Smooth muscle cell (in vitro differentiated cells): ENCODE measurements at regions not wholly inside any gene's neighbourhood (a gene's known extent, or its start where the extent isn't known, plus 50 kb on each side); places are given as distances from the start of the nearest gene placed in this dataset.

ENCODE experiments used
- DNase-seq: peaks from one replicate; lab custom pipeline; 2025; ENCODE audit not compliant: unreplicated experiment; lab: John Stamatoyannopoulos, UW
- H2AFZ ChIP-seq: fragments of 200-600 bp; sonication (generic); 2 replicates; pipeline ENCODE4 v1.6.0; 2016; ENCODE audit warnings: antibody characterized with exemption, low read depth, mild to moderate bottlenecking
- H3F3A ChIP-seq: fragments of 200-600 bp; sonication (generic); 2 replicates; pipeline ENCODE4 v1.6.0; 2017; ENCODE audit warnings: antibody characterized with exemption, low read depth
- H3K27ac ChIP-seq: fragments of 200-600 bp; sonication (generic); 2 replicates; pipeline ENCODE4 v1.5.1; 2016; ENCODE audit warnings: low read depth, mild to moderate bottlenecking
- H3K27me3 ChIP-seq: fragments of 200-600 bp; sonication (generic); 2 replicates; pipeline ENCODE4 v1.6.1; 2016; ENCODE audit warnings: low read depth, mild to moderate bottlenecking
- H3K36me3 ChIP-seq: fragments of 200-600 bp; sonication (generic); 2 replicates; pipeline ENCODE4 v1.5.1; 2016; ENCODE audit warnings: low read depth
- H3K4me1 ChIP-seq: fragments of 200-600 bp; sonication (generic); 2 replicates; pipeline ENCODE4 v1.5.1; 2016; ENCODE audit warnings: low read depth
- H3K4me2 ChIP-seq: fragments of 200-600 bp; sonication (generic); 2 replicates; pipeline ENCODE4 v1.6.0; 2016; ENCODE audit warnings: mild to moderate bottlenecking
- H3K4me3 ChIP-seq: fragments of 200-600 bp; sonication (generic); 2 replicates; pipeline ENCODE4 v1.5.1; 2016; ENCODE audit warnings: mild to moderate bottlenecking
- H3K79me2 ChIP-seq: fragments of 200-600 bp; sonication (generic); 2 replicates; pipeline ENCODE4 v1.6.0; 2016; ENCODE audit warnings: low read depth, mild to moderate bottlenecking
- H3K9ac ChIP-seq: fragments of 200-600 bp; sonication (generic); 2 replicates; pipeline ENCODE4 v1.6.0; 2016; ENCODE audit warnings: low read depth
- H3K9me3 ChIP-seq: fragments of 200-600 bp; sonication (generic); replicated peaks from 2 replicates; pipeline ENCODE4 v1.5.1; 2016; ENCODE audit warnings: low read depth
- H4K20me1 ChIP-seq: fragments of 200-600 bp; sonication (generic); 2 replicates; pipeline ENCODE4 v1.6.0; 2016; ENCODE audit warnings: low read depth
- CTCF ChIP-seq: fragments of 200-600 bp; sonication (generic); IDR thresholded peaks from 2 replicates; pipeline ENCODE4 v1.5.1; 2017; ENCODE audit warnings: borderline replicate concordance, mild to moderate bottlenecking, antibody characterized with exemption; ENCODE audit not compliant: insufficient read depth, poor library complexity, severe bottlenecking
- WGBS: methylation state at CpG from one replicate; pipeline ENCODE4 v1.1.7; 2016; ENCODE audit warnings: low lambda C conversion rate; 5-methylcytosine and 5-hydroxymethylcytosine counted together

GRCh38 chr5:120150770-120151169 lies 313.3 kb upstream of the PRR16 start:
- no peak overlapping the region for H3K4me3 ChIP-seq
- no peaks in the 10 kb centered on the region for H4K20me1 ChIP-seq
- H3K27ac ChIP-seq: peak overlapping the region; percentile 95
- WGBS: 70% methylated on average over 2 of the region's 2 CpGs
- no peaks in the 10 kb centered on the region for H3F3A ChIP-seq
- DNase-seq: no peak
- no peak overlapping the region for H3K9ac ChIP-seq
- no peaks in the 10 kb centered on the region for H3K36me3 ChIP-seq
- H3K4me2 ChIP-seq: no peak overlapping the region
- peak overlapping the region; percentile 56 for H2AFZ ChIP-seq
- TF ChIP-seq CTCF: no peak
- no peaks in the 10 kb centered on the region for H3K27me3 ChIP-seq
- H3K79me2 ChIP-seq: no peaks in the 10 kb centered on the region
- H3K9me3 ChIP-seq: no peaks in the 10 kb centered on the region
- H3K4me1 ChIP-seq: no peaks in the 10 kb centered on the region

GRCh38 chr5:120151181-120151580 lies 312.9 kb upstream of the PRR16 start:
- Histone ChIP-seq H3K27ac (peak overlapping the region; percentile 95), H3K4me3 (no peak overlapping the region), H3K9me3 (no peaks in the 10 kb centered on the region), H3K9ac (no peak overlapping the region), H3K36me3 (no peaks in the 10 kb centered on the region), H3K79me2 (no peaks in the 10 kb centered on the region), H3F3A (no peaks in the 10 kb centered on the region), H3K4me1 (no peaks in the 10 kb centered on the region), H3K4me2 (no peak overlapping the region), H2AFZ (peak overlapping the region; percentile 56), H3K27me3 (no peaks in the 10 kb centered on the region), H4K20me1 (no peaks in the 10 kb centered on the region)
- no peak for DNase-seq
- WGBS: 88% methylated on average over 1 of the region's 1 CpG
- TF ChIP-seq CTCF: no peak

- peak overlapping the region; percentile 95 for H3K27ac ChIP-seq
- no peaks in the 10 kb centered on the region for H4K20me1 ChIP-seq
- H3K4me2 ChIP-seq: peak overlapping the region; percentile 55
- no peaks in the 10 kb centered on the region for H3K27me3 ChIP-seq
- peak overlapping the region; percentile 16 for H3K9ac ChIP-seq
- H2AFZ ChIP-seq: peak overlapping the region; percentile 56
- no peak for DNase-seq
- H3K4me1 ChIP-seq: no peaks in the 10 kb centered on the region
- no peaks in the 10 kb centered on the region for H3K36me3 ChIP-seq
- H3K79me2 ChIP-seq: no peaks in the 10 kb centered on the region
- H3K4me3 ChIP-seq: no peak overlapping the region
- no peaks in the 10 kb centered on the region for H3F3A ChIP-seq
- TF ChIP-seq CTCF: no peak
- no peaks in the 10 kb centered on the region for H3K9me3 ChIP-seq
- WGBS: 63% methylated on average over 1 of the region's 1 CpG
These were observed 312.3 kb upstream of the PRR16 start for GRCh38 chr5:120151825-120152224.

- peak overlapping the region; percentile 55 for H3K4me2 ChIP-seq
- no peaks in the 10 kb centered on the region for H3K9me3 ChIP-seq
- peak overlapping the region; percentile 72 for H3K9ac ChIP-seq
- H3K4me3 ChIP-seq: no peak overlapping the region
- H2AFZ ChIP-seq: peak overlapping the region; percentile 56
- WGBS: 30% methylated on average over 2 of the region's 2 CpGs
- H3K27ac ChIP-seq: peak overlapping the region; percentile 95
- H3F3A ChIP-seq: no peaks in the 10 kb centered on the region
- DNase-seq: no peak
- no peak for TF ChIP-seq CTCF
- no peaks in the 10 kb centered on the region for H3K36me3 ChIP-seq
- H3K4me1 ChIP-seq: no peaks in the 10 kb centered on the region
- no peaks in the 10 kb centered on the region for H3K79me2 ChIP-seq
- H4K20me1 ChIP-seq: no peaks in the 10 kb centered on the region
- H3K27me3 ChIP-seq: no peaks in the 10 kb centered on the region
These were observed 311.6 kb upstream of the PRR16 start for GRCh38 chr5:120152472-120152871.
